H9 (cell line): ENCODE measurements at regions not wholly inside any gene's neighbourhood (a gene's known extent, or its start where the extent isn't known, plus 50 kb on each side); places are given as distances from the start of the nearest gene placed in this dataset.

Experiments
- DNase-seq: peaks from one replicate; pipeline ENCODE4 v3.0.0-alpha.2; 2017
- H2AFZ ChIP-seq: one replicate; pipeline ENCODE4 v1.6.1; 2013; ENCODE audit warnings: mild to moderate bottlenecking, low read length, control low read depth, moderate library complexity
- H2AK5ac ChIP-seq: 2 replicates; pipeline ENCODE4 v1.6.1; 2013; ENCODE audit warnings: low read length, control low read depth, mixed read lengths; ENCODE audit not compliant: insufficient read length
- H2BK120ac ChIP-seq: one replicate; pipeline ENCODE4 v1.6.1; 2013; ENCODE audit warnings: low read depth, mild to moderate bottlenecking, low read length, control low read depth, inconsistent platforms; ENCODE audit not compliant: poor library complexity, severe bottlenecking
- H2BK12ac ChIP-seq: 2 replicates; pipeline ENCODE4 v1.6.1; 2013; ENCODE audit warnings: low read length, control low read depth, mixed read lengths, low read depth; ENCODE audit not compliant: insufficient read length
- H2BK15ac ChIP-seq: 2 replicates; pipeline ENCODE4 v1.6.1; 2013; ENCODE audit warnings: low read depth, low read length, control low read depth
- H2BK20ac ChIP-seq: one replicate; pipeline ENCODE4 v1.6.1; 2013; ENCODE audit warnings: low read depth, mild to moderate bottlenecking, low read length, control low read depth, inconsistent platforms; ENCODE audit not compliant: poor library complexity, severe bottlenecking
- H2BK5ac ChIP-seq: 2 replicates; pipeline ENCODE4 v1.6.1; 2013; ENCODE audit warnings: low read length, control low read depth, mixed read lengths; ENCODE audit not compliant: insufficient read length
- H3K14ac ChIP-seq: 2 replicates; pipeline ENCODE4 v1.6.1; 2013; ENCODE audit warnings: low read length, control low read depth; ENCODE audit not compliant: insufficient read depth
- H3K18ac ChIP-seq: 2 replicates; pipeline ENCODE4 v1.6.1; 2013; ENCODE audit warnings: low read depth, mild to moderate bottlenecking, mixed read lengths, low read length, control low read depth; ENCODE audit not compliant: insufficient read length
- H3K23ac ChIP-seq: 2 replicates; pipeline ENCODE4 v1.6.1; 2013; ENCODE audit warnings: low read length, control low read depth, mixed read lengths, low read depth; ENCODE audit not compliant: insufficient read length
- H3K23me2 ChIP-seq: 2 replicates; pipeline ENCODE4 v1.6.1; 2013; ENCODE audit warnings: low read depth, mild to moderate bottlenecking, mixed read lengths, low read length, control low read depth; ENCODE audit not compliant: insufficient read length, poor library complexity, severe bottlenecking
- H3K27ac ChIP-seq: 2 replicates; pipeline ENCODE4 v1.5.1; 2013; ENCODE audit warnings: low read length, control low read depth, mixed read lengths, low read depth; ENCODE audit not compliant: insufficient read length
- H3K27me3 ChIP-seq: 2 replicates; pipeline ENCODE4 v1.6.1; 2013; ENCODE audit warnings: low read length, control low read depth, inconsistent platforms; ENCODE audit not compliant: insufficient read depth
- H3K4ac ChIP-seq: 2 replicates; pipeline ENCODE4 v1.6.1; 2013; ENCODE audit warnings: low read depth, mild to moderate bottlenecking, control low read depth, inconsistent platforms, low read length, moderate library complexity
- H3K4me1 ChIP-seq: 2 replicates; pipeline ENCODE4 v1.6.1; 2013; ENCODE audit warnings: low read length, control low read depth, inconsistent platforms; ENCODE audit not compliant: insufficient read depth
- H3K4me2 ChIP-seq: 2 replicates; pipeline ENCODE4 v1.6.1; 2013; ENCODE audit warnings: low read length, control low read depth, mixed read lengths; ENCODE audit not compliant: insufficient read length, insufficient read depth
- H3K56ac ChIP-seq: 2 replicates; pipeline ENCODE4 v1.6.1; 2013; ENCODE audit warnings: low read depth, mild to moderate bottlenecking, mixed read lengths, low read length, control low read depth; ENCODE audit not compliant: insufficient read length
- H3K79me1 ChIP-seq: 2 replicates; pipeline ENCODE4 v1.6.1; 2013; ENCODE audit warnings: low read depth, mild to moderate bottlenecking, moderate library complexity, low read length, control low read depth, inconsistent platforms; ENCODE audit not compliant: insufficient read depth, poor library complexity, severe bottlenecking
- H3K79me2 ChIP-seq: 2 replicates; pipeline ENCODE4 v1.6.1; 2013; ENCODE audit warnings: low read length, control low read depth, inconsistent platforms; ENCODE audit not compliant: insufficient read depth
- H3K9ac ChIP-seq: 2 replicates; pipeline ENCODE4 v1.6.1; 2013; ENCODE audit warnings: low read length, control low read depth, mixed read lengths; ENCODE audit not compliant: insufficient read length; ENCODE audit errors: extremely low read depth
- H3K9me3 ChIP-seq: one replicate; pipeline ENCODE4 v1.6.1; 2013; ENCODE audit warnings: low read depth, low read length, inconsistent platforms; ENCODE audit not compliant: control insufficient read depth
- H3T11ph ChIP-seq: one replicate; pipeline ENCODE4 v1.6.1; 2013; ENCODE audit warnings: mild to moderate bottlenecking, low read length, control low read depth, inconsistent platforms
- H4K20me1 ChIP-seq: one replicate; pipeline ENCODE4 v1.6.1; 2013; ENCODE audit not compliant: control insufficient read depth, insufficient read length, insufficient read depth
- H4K5ac ChIP-seq: 2 replicates; pipeline ENCODE4 v1.6.1; 2013; ENCODE audit warnings: low read depth, mild to moderate bottlenecking, mixed read lengths, low read length, control low read depth; ENCODE audit not compliant: insufficient read length
- H4K8ac ChIP-seq: replicated peaks from 2 replicates; pipeline ENCODE4 v1.6.1; 2013; ENCODE audit warnings: low read length, control low read depth, mixed read lengths, low read depth; ENCODE audit not compliant: insufficient read length
- H4K91ac ChIP-seq: 2 replicates; pipeline ENCODE4 v1.6.1; 2013; ENCODE audit warnings: low read depth, mild to moderate bottlenecking, moderate library complexity, mixed read lengths, low read length, control low read depth; ENCODE audit not compliant: insufficient read length
- H3K27ac Mint-ChIP-seq, 3 experiments: 2 replicates in 2 of 3; 3 replicates in 1 of 3; pipeline ENCODE4 v1.8.0; 2020 to 2021; ENCODE audit warnings: mixed read lengths in 3 of 3, mild to moderate bottlenecking in 1 of 3, moderate library complexity in 1 of 3
- H3K27me3 Mint-ChIP-seq: 2 replicates; pipeline ENCODE4 v1.8.0; 2021; ENCODE audit warnings: low read depth, mild to moderate bottlenecking, moderate library complexity, mixed read lengths
- H3K36me3 Mint-ChIP-seq, 3 experiments: 2 replicates in 2 of 3; 3 replicates in 1 of 3; pipeline ENCODE4 v1.8.0; 2020 to 2021; ENCODE audit warnings: low read depth in 3 of 3, mixed read lengths in 3 of 3; ENCODE audit not compliant: insufficient read depth in 1 of 3
- H3K4me1 Mint-ChIP-seq, 2 experiments: 2 replicates each; pipeline ENCODE4 v1.8.0; 2020; ENCODE audit warnings: mixed read lengths in 2 of 2
- H3K4me3 Mint-ChIP-seq, 2 experiments: 2 replicates in 1 of 2; 3 replicates in 1 of 2; pipeline ENCODE4 v1.8.0; 2020 to 2021; ENCODE audit warnings: mild to moderate bottlenecking in 2 of 2, mixed read lengths in 2 of 2, moderate library complexity in 1 of 2
- H3K9me3 Mint-ChIP-seq, 2 experiments: 2 replicates in 1 of 2; 3 replicates in 1 of 2; pipeline ENCODE4 v1.8.0; 2020; ENCODE audit warnings: mild to moderate bottlenecking in 2 of 2, mixed read lengths in 2 of 2, moderate library complexity in 1 of 2
- CTCF ChIP-seq: fragments of 200-600 bp; sonication (generic); conservative IDR thresholded peaks from 3 replicates; pipeline ENCODE4 v1.8.0; 2021; ENCODE audit warnings: antibody characterized with exemption, mild to moderate bottlenecking
- WGBS: extraction: QIAGEN DNeasy Blood & Tissue Kit; methylation state at CpG from one replicate; pipeline ENCODE4 v1.1.7; 2013; ENCODE audit warnings: missing lambda C conversion rate, low lambda C conversion rate, mixed read lengths; ENCODE audit not compliant: insufficient read length; ENCODE audit errors: extremely low coverage; 5-methylcytosine and 5-hydroxymethylcytosine counted together

- Histone ChIP-seq H4K20me1 (no peaks in the 10 kb centered on the region), H2BK20ac (no peak overlapping the region), H3K27me3 (no peaks in the 10 kb centered on the region), H4K91ac (no peak overlapping the region), H3K4me1 (no peaks in the 10 kb centered on the region), H3K56ac (no peak overlapping the region), H2BK5ac (no peak overlapping the region), H3K4me2 (no peak overlapping the region), H3K9ac (no peak overlapping the region), H3K4ac (no peak overlapping the region), H2AFZ (no peak overlapping the region), H3K27ac (no peak overlapping the region), H3K18ac (no peak overlapping the region), H2BK120ac (no peak overlapping the region), H2BK15ac (no peak overlapping the region), H4K8ac (no peak overlapping the region), H3K23ac (no peak overlapping the region), H2BK12ac (no peak overlapping the region), H3K14ac (no peak overlapping the region), H3K9me3 (no peaks in the 10 kb centered on the region), H3K79me1 (no peaks in the 10 kb centered on the region), H2AK5ac (no peak overlapping the region), H3K79me2 (no peaks in the 10 kb centered on the region), H3T11ph (no peak overlapping the region), H3K23me2 (no peaks in the 10 kb centered on the region), H4K5ac (no peak overlapping the region)
- WGBS: no CpG with 5 or more reads among the region's 4 CpGs
- Mint-ChIP-seq H3K27me3 (no peaks in the 10 kb centered on the region), H3K36me3 (no peaks in the 10 kb centered on the region), H3K4me1 (peaks cover 10% of the 10 kb centered on the region in 2 experiments), H3K9me3 (no peaks in the 10 kb centered on the region), H3K4me3 (no peak overlapping the region), H3K27ac (peak overlapping the region in 1 of 3 experiments; percentile 7; a peak in 2 of 7 replicates)
- TF ChIP-seq CTCF: no peak
- DNase-seq: no peak
Measured at GRCh38 chr3:106126846-106127235, 258.0 kb upstream of the CBLB start.
